GM23338 (cell line): ENCODE measurements at regions not wholly inside any gene's neighbourhood (a gene's known extent, or its start where the extent isn't known, plus 50 kb on each side); places are given as distances from the start of the nearest gene placed in this dataset.

ENCODE experiments used
- CREB1 ChIP-seq: fragments of 250-450 bp; sonication (Bioruptor Pico); IDR thresholded peaks from 2 replicates; pipeline ENCODE4 v1.5.0; 2020; ENCODE audit warnings: low read depth, mild to moderate bottlenecking, moderate library complexity
- EZH2 ChIP-seq: fragments of 200-600 bp; sonication (generic); IDR thresholded peaks from one replicate; pipeline ENCODE4 v1.8.0; 2017; ENCODE audit warnings: antibody characterized with exemption, mild to moderate bottlenecking, low read depth; ENCODE audit not compliant: unreplicated experiment
- EZH2phosphoT487 ChIP-seq: fragments of 200-600 bp; sonication (generic); IDR thresholded peaks from one replicate; pipeline ENCODE4 v1.8.1; 2018; ENCODE audit warnings: antibody characterized with exemption; ENCODE audit not compliant: unreplicated experiment
- JUNB ChIP-seq: IDR thresholded peaks from one replicate; pipeline ENCODE4 v1.6.1; 2016; ENCODE audit warnings: antibody characterized with exemption; ENCODE audit not compliant: unreplicated experiment
- POLR2AphosphoS5 ChIP-seq: IDR thresholded peaks from 2 replicates; pipeline ENCODE4 v1.6.1; 2016; ENCODE audit warnings: antibody characterized with exemption, low read depth
- STAT1 ChIP-seq: IDR thresholded peaks from one replicate; pipeline ENCODE4 v1.6.1; 2016; ENCODE audit warnings: antibody characterized with exemption; ENCODE audit not compliant: unreplicated experiment
- ZNF331 ChIP-seq: fragments of 250-450 bp; sonication (Bioruptor Pico); IDR thresholded peaks from 2 replicates; pipeline ENCODE4 v1.5.0; 2020; ENCODE audit warnings: low read depth, mild to moderate bottlenecking, moderate library complexity
- TF ChIP-seq, protein P1 (sequence below), 2 experiments: fragments of 200-600 bp in 1 of 2; sonication (generic) in 1 of 2; conservative IDR thresholded peaks; 2 replicates each; pipeline versions ENCODE4 v1.5.1 to v1.6.1; 2016 to 2017; ENCODE audit warnings: antibody characterized with exemption in 2 of 2, low read depth in 2 of 2, mild to moderate bottlenecking in 2 of 2, moderate library complexity in 1 of 2
- TF ChIP-seq, protein P2 (sequence below): IDR thresholded peaks from one replicate; pipeline ENCODE4 v1.6.1; 2018; ENCODE audit warnings: antibody characterized with exemption; ENCODE audit not compliant: unreplicated experiment

DNA sequence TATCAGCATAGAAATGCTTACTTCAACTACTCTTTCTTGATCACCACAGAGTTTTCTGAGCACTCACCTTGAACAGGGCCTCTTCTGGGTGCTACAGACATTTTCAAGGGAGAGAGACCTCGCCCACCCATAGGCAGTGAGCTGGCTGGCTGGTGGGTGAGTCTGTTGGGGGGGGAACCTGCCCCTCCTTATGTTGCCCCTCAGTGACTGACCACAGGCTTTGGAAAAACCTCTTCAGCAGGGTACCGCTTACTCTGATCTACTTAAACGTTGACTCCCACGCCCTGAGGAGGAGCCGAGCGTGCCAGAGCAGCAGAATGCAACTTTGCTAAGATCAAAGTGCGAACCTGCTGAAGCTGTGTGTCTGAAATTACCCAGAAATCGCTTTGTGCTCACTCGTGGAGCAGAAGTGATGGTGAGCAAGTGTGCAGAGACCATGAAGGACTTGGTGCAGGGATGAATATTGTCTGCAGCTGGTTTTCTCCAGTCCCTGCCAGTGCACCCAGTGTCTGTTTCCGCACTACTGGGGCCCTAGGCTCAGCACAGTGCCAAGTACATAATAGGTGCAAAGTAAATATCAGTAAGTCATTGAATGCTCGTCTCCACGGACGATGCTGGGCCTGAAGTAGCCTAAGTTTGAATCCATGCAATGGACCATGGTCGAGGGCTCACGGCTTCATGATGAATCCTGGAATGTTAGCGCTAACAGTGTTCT lies 158.7 kb upstream of the IRF2BP2 start:
- TF ChIP-seq, protein P1, sequence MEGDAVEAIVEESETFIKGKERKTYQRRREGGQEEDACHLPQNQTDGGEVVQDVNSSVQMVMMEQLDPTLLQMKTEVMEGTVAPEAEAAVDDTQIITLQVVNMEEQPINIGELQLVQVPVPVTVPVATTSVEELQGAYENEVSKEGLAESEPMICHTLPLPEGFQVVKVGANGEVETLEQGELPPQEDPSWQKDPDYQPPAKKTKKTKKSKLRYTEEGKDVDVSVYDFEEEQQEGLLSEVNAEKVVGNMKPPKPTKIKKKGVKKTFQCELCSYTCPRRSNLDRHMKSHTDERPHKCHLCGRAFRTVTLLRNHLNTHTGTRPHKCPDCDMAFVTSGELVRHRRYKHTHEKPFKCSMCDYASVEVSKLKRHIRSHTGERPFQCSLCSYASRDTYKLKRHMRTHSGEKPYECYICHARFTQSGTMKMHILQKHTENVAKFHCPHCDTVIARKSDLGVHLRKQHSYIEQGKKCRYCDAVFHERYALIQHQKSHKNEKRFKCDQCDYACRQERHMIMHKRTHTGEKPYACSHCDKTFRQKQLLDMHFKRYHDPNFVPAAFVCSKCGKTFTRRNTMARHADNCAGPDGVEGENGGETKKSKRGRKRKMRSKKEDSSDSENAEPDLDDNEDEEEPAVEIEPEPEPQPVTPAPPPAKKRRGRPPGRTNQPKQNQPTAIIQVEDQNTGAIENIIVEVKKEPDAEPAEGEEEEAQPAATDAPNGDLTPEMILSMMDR (conservative IDR thresholded peaks at IDR 0.05; ENCODE audit: low read depth in 2 of 2), result no peak
- no peak for TF ChIP-seq EZH2
- no peak for TF ChIP-seq POLR2AphosphoS5
- TF ChIP-seq, protein P2, sequence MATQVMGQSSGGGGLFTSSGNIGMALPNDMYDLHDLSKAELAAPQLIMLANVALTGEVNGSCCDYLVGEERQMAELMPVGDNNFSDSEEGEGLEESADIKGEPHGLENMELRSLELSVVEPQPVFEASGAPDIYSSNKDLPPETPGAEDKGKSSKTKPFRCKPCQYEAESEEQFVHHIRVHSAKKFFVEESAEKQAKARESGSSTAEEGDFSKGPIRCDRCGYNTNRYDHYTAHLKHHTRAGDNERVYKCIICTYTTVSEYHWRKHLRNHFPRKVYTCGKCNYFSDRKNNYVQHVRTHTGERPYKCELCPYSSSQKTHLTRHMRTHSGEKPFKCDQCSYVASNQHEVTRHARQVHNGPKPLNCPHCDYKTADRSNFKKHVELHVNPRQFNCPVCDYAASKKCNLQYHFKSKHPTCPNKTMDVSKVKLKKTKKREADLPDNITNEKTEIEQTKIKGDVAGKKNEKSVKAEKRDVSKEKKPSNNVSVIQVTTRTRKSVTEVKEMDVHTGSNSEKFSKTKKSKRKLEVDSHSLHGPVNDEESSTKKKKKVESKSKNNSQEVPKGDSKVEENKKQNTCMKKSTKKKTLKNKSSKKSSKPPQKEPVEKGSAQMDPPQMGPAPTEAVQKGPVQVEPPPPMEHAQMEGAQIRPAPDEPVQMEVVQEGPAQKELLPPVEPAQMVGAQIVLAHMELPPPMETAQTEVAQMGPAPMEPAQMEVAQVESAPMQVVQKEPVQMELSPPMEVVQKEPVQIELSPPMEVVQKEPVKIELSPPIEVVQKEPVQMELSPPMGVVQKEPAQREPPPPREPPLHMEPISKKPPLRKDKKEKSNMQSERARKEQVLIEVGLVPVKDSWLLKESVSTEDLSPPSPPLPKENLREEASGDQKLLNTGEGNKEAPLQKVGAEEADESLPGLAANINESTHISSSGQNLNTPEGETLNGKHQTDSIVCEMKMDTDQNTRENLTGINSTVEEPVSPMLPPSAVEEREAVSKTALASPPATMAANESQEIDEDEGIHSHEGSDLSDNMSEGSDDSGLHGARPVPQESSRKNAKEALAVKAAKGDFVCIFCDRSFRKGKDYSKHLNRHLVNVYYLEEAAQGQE, result no peak
- no peak for TF ChIP-seq STAT1
- no peak for TF ChIP-seq CREB1 (CRISPR knock-in tag)
- no peak for TF ChIP-seq ZNF331 (CRISPR knock-in tag)
- no peak for TF ChIP-seq EZH2phosphoT487
- no peak for TF ChIP-seq JUNB
